ENCODE measurements at regions not wholly inside any gene's neighbourhood (a gene's known extent, or its start where the extent isn't known, plus 50 kb on each side); places are given as distances from the start of the nearest gene placed in this dataset.

DNA sequence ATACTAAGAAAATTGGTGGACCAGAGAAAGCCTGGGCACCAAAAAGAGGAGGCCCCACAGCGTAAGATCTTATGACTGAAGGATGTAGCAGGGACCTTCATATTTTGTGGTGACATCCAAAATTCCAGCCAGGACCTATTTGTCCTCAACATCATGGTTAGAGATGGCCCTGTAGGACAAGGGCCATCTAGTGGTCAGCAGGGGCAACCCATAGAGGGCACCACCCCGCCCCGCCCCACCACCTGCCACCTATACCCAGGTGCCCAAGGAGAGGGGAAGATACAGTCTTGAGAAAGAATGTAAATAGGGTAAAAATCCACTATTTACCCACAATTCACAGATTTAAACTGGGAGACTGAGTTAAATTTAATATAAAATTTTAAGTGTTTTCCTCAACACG lies 59.6 kb upstream of the TMEM163 start:
- no peaks in the 10 kb centered on the region for H4K20me1 ChIP-seq (replicated peaks; ENCODE audit: control insufficient read depth, extremely low read depth, insufficient read depth, low read length)
- H3K9me3 ChIP-seq (replicated peaks; ENCODE audit: control insufficient read depth, insufficient read depth, low read length) = no peaks in the 10 kb centered on the region
- FAIRE-seq = no peak
- TF ChIP-seq, protein P1, sequence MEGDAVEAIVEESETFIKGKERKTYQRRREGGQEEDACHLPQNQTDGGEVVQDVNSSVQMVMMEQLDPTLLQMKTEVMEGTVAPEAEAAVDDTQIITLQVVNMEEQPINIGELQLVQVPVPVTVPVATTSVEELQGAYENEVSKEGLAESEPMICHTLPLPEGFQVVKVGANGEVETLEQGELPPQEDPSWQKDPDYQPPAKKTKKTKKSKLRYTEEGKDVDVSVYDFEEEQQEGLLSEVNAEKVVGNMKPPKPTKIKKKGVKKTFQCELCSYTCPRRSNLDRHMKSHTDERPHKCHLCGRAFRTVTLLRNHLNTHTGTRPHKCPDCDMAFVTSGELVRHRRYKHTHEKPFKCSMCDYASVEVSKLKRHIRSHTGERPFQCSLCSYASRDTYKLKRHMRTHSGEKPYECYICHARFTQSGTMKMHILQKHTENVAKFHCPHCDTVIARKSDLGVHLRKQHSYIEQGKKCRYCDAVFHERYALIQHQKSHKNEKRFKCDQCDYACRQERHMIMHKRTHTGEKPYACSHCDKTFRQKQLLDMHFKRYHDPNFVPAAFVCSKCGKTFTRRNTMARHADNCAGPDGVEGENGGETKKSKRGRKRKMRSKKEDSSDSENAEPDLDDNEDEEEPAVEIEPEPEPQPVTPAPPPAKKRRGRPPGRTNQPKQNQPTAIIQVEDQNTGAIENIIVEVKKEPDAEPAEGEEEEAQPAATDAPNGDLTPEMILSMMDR (IDR thresholded peaks at IDR 0.05; ENCODE audit: extremely low read depth in 1 of 2, insufficient read depth in 1 of 2, low read depth in 1 of 2, low read length in 2 of 2) = peak; percentile 12 to 46
- TF ChIP-seq JUN (IDR thresholded peaks at IDR 0.05; ENCODE audit: borderline replicate concordance, insufficient read depth, insufficient read length, low read depth) = no peak
- dilution Hi-C loops (cut with MboI; ENCODE audit: extremely low pct_ligation_motif_present, low sequenced_read_pairs) (no loop called here), intact Hi-C loops (cut with micrococcal nuclease) (loop anchor here (1.0 kb wide), 1 partner anchor 121 kb away; no protein-coding TSS in a partner anchor)
- H3K9ac ChIP-seq (replicated peaks; ENCODE audit: extremely low read depth, insufficient read depth, low read length) = no peak overlapping the region
- H3K4me2 ChIP-seq (ENCODE audit: insufficient read depth, low read length) = no peak overlapping the region
- H3K27me3 ChIP-seq (ENCODE audit: control insufficient read depth in 2 of 2, insufficient read depth in 2 of 2, low read length in 2 of 2) = no peaks in the 10 kb centered on the region
- DNase-seq (ENCODE audit: low read depth, low spot score) = no peak
- no peaks in the 10 kb centered on the region for H3K9me1 ChIP-seq (replicated peaks; ENCODE audit: control insufficient read depth, extremely low read depth, insufficient read depth, low read length)
- POLR2A ChIA-PET = no interaction called here
- H3K27ac ChIP-seq (ENCODE audit: insufficient read depth, low read depth, low read length) = no peak overlapping the region
- no peaks in the 10 kb centered on the region for H3K36me3 ChIP-seq (ENCODE audit: control insufficient read depth in 2 of 2, extremely low read depth in 1 of 2, insufficient read depth in 2 of 2, low read length in 2 of 2)
- peaks cover 12% of the 10 kb centered on the region for H3K4me1 ChIP-seq (ENCODE audit: control insufficient read depth, extremely low read depth, insufficient read depth, low read length)
- no peak overlapping the region for H3K4me3 ChIP-seq (replicated peaks in 1 of 3; ENCODE audit: insufficient read depth in 1 of 3, low read depth in 1 of 3, low read length in 3 of 3)
- no TSS peak for BruUV-seq (replicated peaks)
- CTCF ChIA-PET = interaction anchor here (0.6 to 1.2 kb wide), 3 partner anchors 120 to 318 kb away, joined by 3 to 4 read pairs (median 3); no protein-coding TSS in a partner anchor
- H3K79me2 ChIP-seq (ENCODE audit: control insufficient read depth, insufficient read depth, low read length) = no peaks in the 10 kb centered on the region
- no peak overlapping the region for H2AFZ ChIP-seq (ENCODE audit: low read depth, low read length)

DNA sequence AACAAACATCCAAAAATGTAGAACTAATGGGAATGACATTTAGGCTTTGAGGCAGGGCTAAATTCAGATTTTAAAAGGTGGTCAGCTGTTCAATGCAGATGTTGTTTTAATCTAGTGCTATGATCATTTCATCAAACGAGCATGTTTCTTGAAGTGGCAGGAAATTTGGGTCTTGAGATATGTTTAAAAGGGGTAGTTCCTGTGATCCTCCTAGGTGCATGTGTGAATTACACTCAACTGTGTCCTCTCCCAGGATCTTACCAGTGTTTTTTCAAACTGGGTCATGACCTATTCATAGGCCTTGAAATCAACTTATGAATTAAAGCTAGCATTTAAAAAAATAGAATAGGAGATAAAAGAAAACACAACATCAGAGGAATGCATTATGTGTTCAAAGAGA lies 57.4 kb upstream of the ACMSD start:
- H3K9me1 ChIP-seq (replicated peaks; ENCODE audit: control insufficient read depth, extremely low read depth, insufficient read depth, low read length) = no peaks in the 10 kb centered on the region
- no peaks in the 10 kb centered on the region for H4K20me1 ChIP-seq (replicated peaks; ENCODE audit: control insufficient read depth, extremely low read depth, insufficient read depth, low read length)
- ChIA-PET POLR2A (no interaction called here), CTCF (interaction anchor here (0.7 kb wide), 1 partner anchor 370 kb away, joined by 3 read pairs; no protein-coding TSS in a partner anchor)
- intact Hi-C loops (cut with micrococcal nuclease) (loop anchor here (10.0 kb wide), 1 partner anchor 896 kb away; no protein-coding TSS in a partner anchor), dilution Hi-C loops (cut with MboI; ENCODE audit: extremely low pct_ligation_motif_present, low sequenced_read_pairs) (no loop called here)
- H3K36me3 ChIP-seq (ENCODE audit: control insufficient read depth in 2 of 2, extremely low read depth in 1 of 2, insufficient read depth in 2 of 2, low read length in 2 of 2) = no peaks in the 10 kb centered on the region
- H3K27me3 ChIP-seq (ENCODE audit: control insufficient read depth in 2 of 2, insufficient read depth in 2 of 2, low read length in 2 of 2) = no peaks in the 10 kb centered on the region
- no peak overlapping the region for H3K9ac ChIP-seq (replicated peaks; ENCODE audit: extremely low read depth, insufficient read depth, low read length)
- no peak overlapping the region for H3K4me3 ChIP-seq (replicated peaks in 1 of 3; ENCODE audit: insufficient read depth in 1 of 3, low read depth in 1 of 3, low read length in 3 of 3)
- TF ChIP-seq EZH2 (IDR thresholded peaks at IDR 0.05; ENCODE audit: borderline replicate concordance, low read depth, low read length, severe bottlenecking) (no peak), JUN (IDR thresholded peaks at IDR 0.05; ENCODE audit: borderline replicate concordance, insufficient read depth, insufficient read length, low read depth) (no peak), FOS (IDR thresholded peaks at IDR 0.05; ENCODE audit: borderline replicate concordance, insufficient read depth, low read length) (no peak), GATA2 (IDR thresholded peaks at IDR 0.05; ENCODE audit: insufficient read depth, insufficient read length, low read depth, low read length) (no peak), POLR2A (IDR thresholded peaks at IDR 0.05; ENCODE audit: low read depth, low read length) (no peak), POLR2AphosphoS5 (IDR thresholded peaks at IDR 0.05; ENCODE audit: insufficient read depth, low read depth, low read length) (no peak), MYC (IDR thresholded peaks at IDR 0.05; ENCODE audit: low read depth, low read length) (no peak)
- TF ChIP-seq, protein P2, sequence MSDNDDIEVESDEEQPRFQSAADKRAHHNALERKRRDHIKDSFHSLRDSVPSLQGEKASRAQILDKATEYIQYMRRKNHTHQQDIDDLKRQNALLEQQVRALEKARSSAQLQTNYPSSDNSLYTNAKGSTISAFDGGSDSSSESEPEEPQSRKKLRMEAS (IDR thresholded peaks at IDR 0.05; ENCODE audit: insufficient read depth, insufficient read length) = no peak
- TF ChIP-seq, protein P1 (IDR thresholded peaks at IDR 0.05; ENCODE audit: extremely low read depth in 1 of 2, insufficient read depth in 1 of 2, low read depth in 1 of 2, low read length in 2 of 2) = no peak
- FAIRE-seq (no peak), DNase-seq (ENCODE audit: low read depth, low spot score) (no peak)
- H3K9me3 ChIP-seq (replicated peaks; ENCODE audit: control insufficient read depth, insufficient read depth, low read length) = no peaks in the 10 kb centered on the region
- BruUV-seq (replicated peaks) = no TSS peak
- H3K79me2 ChIP-seq (ENCODE audit: control insufficient read depth, insufficient read depth, low read length) = no peaks in the 10 kb centered on the region
- no peak overlapping the region for H2AFZ ChIP-seq (ENCODE audit: low read depth, low read length)
- H3K4me2 ChIP-seq (ENCODE audit: insufficient read depth, low read length) = no peak overlapping the region
- H3K27ac ChIP-seq (ENCODE audit: insufficient read depth, low read depth, low read length) = no peak overlapping the region
- H3K4me1 ChIP-seq (ENCODE audit: control insufficient read depth, extremely low read depth, insufficient read depth, low read length) = no peaks in the 10 kb centered on the region
